ENCODE measurements at regions not wholly inside any gene's neighbourhood (a gene's known extent, or its start where the extent isn't known, plus 50 kb on each side); places are given as distances from the start of the nearest gene placed in this dataset.

- no peak for DNase-seq
- Histone ChIP-seq H3K23ac (ENCODE audit: insufficient read length, low read depth, low read length) (no peak overlapping the region), H2BK5ac (ENCODE audit: insufficient read length, low read length) (no peak overlapping the region), H2BK15ac (ENCODE audit: low read depth, low read length) (no peak overlapping the region), H2AFZ (ENCODE audit: low read length) (no peak overlapping the region), H3K23me2 (ENCODE audit: insufficient read length, low read depth, low read length, poor library complexity, severe bottlenecking) (no peaks in the 10 kb centered on the region), H3T11ph (ENCODE audit: low read length) (no peak overlapping the region), H3K4me1 (ENCODE audit: insufficient read depth, low read length) (no peaks in the 10 kb centered on the region; the same call in 1 of the 2 replicates), H4K91ac (ENCODE audit: insufficient read length, low read depth, low read length) (no peak overlapping the region), H2BK120ac (ENCODE audit: low read depth, low read length, poor library complexity, severe bottlenecking) (no peak overlapping the region), H2BK20ac (ENCODE audit: low read depth, low read length, poor library complexity, severe bottlenecking) (no peak overlapping the region), H4K5ac (ENCODE audit: insufficient read length, low read depth, low read length) (no peak overlapping the region), H3K9ac (ENCODE audit: extremely low read depth, insufficient read length, low read length) (no peak overlapping the region), H3K14ac (ENCODE audit: insufficient read depth, low read length) (no peak overlapping the region), H3K56ac (ENCODE audit: insufficient read length, low read depth, low read length) (no peak overlapping the region), H3K4ac (ENCODE audit: low read depth, low read length) (no peak overlapping the region), H4K8ac (replicated peaks; ENCODE audit: insufficient read length, low read depth, low read length) (no peak overlapping the region), H3K4me2 (ENCODE audit: insufficient read depth, insufficient read length, low read length) (no peak overlapping the region), H2BK12ac (ENCODE audit: insufficient read length, low read depth, low read length) (no peak overlapping the region), H3K27me3 (ENCODE audit: insufficient read depth, low read length) (no peaks in the 10 kb centered on the region), H3K9me3 (ENCODE audit: control insufficient read depth, low read depth, low read length) (no peaks in the 10 kb centered on the region), H3K27ac (ENCODE audit: insufficient read length, low read depth, low read length) (no peak overlapping the region), H3K79me2 (ENCODE audit: insufficient read depth, low read length) (no peaks in the 10 kb centered on the region), H3K18ac (ENCODE audit: insufficient read length, low read depth, low read length) (no peak overlapping the region), H2AK5ac (ENCODE audit: insufficient read length, low read length) (no peak overlapping the region), H4K20me1 (ENCODE audit: control insufficient read depth, insufficient read depth, insufficient read length) (no peaks in the 10 kb centered on the region), H3K79me1 (ENCODE audit: insufficient read depth, low read depth, low read length, poor library complexity, severe bottlenecking) (no peaks in the 10 kb centered on the region)
- no CpG with 5 or more reads among the region's 3 CpGs for WGBS (ENCODE audit: extremely low coverage, insufficient read length, low lambda C conversion rate)
- no peaks in the 10 kb centered on the region for H3K36me3 Mint-ChIP-seq (ENCODE audit: insufficient read depth in 1 of 3, low read depth in 3 of 3)
- H3K4me1 Mint-ChIP-seq: peaks cover 7 to 20% of the 10 kb centered on the region in 2 experiments
- no peaks in the 10 kb centered on the region for H3K27me3 Mint-ChIP-seq (ENCODE audit: low read depth)
- no peak overlapping the region for H3K27ac Mint-ChIP-seq
- TF ChIP-seq CTCF (conservative IDR thresholded peaks at IDR 0.05): no peak; the same call in 2 of the 3 replicates
- no peak overlapping the region for H3K4me3 Mint-ChIP-seq
- no peaks in the 10 kb centered on the region for H3K9me3 Mint-ChIP-seq
Measured at GRCh38 chr12:66744956-66745383, 66.1 kb upstream of the GRIP1 start.
